HL-60 (cell line): ENCODE measurements at regions not wholly inside any gene's neighbourhood (a gene's known extent, or its start where the extent isn't known, plus 50 kb on each side); places are given as distances from the start of the nearest gene placed in this dataset.

Experiments
- POLR2AphosphoS5 ChIP-seq: IDR thresholded peaks from 2 replicates; pipeline ENCODE4 v1.6.1; 2012; ENCODE audit warnings: low read depth
- TF ChIP-seq, protein P1 (sequence below): IDR thresholded peaks from one replicate; pipeline ENCODE4 v1.5.1; 2011; ENCODE audit warnings: low read length, control low read depth, inconsistent platforms; ENCODE audit not compliant: insufficient read depth

DNA sequence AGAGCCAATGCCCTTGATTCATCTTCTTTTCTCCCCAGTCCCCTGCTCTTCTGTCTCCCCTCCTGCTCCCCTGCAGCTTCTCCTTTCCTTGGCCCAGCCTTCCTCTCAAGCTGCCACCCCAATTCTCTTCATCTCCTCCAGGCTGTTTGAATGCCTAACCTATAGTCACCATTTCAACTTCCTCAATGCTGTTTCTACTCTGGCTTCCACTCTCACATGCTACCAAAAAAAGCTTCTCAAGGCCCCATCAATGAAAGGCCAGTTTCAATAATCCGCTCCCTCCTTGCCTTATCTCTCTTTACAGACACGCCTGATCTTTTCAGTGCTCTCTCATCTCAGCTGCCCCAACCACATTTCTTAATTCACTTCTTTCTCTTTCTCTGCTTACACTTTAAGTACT is 212.2 kb upstream of the GPR149 start:
- TF ChIP-seq, protein P1, sequence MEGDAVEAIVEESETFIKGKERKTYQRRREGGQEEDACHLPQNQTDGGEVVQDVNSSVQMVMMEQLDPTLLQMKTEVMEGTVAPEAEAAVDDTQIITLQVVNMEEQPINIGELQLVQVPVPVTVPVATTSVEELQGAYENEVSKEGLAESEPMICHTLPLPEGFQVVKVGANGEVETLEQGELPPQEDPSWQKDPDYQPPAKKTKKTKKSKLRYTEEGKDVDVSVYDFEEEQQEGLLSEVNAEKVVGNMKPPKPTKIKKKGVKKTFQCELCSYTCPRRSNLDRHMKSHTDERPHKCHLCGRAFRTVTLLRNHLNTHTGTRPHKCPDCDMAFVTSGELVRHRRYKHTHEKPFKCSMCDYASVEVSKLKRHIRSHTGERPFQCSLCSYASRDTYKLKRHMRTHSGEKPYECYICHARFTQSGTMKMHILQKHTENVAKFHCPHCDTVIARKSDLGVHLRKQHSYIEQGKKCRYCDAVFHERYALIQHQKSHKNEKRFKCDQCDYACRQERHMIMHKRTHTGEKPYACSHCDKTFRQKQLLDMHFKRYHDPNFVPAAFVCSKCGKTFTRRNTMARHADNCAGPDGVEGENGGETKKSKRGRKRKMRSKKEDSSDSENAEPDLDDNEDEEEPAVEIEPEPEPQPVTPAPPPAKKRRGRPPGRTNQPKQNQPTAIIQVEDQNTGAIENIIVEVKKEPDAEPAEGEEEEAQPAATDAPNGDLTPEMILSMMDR, result no peak
- no peak for TF ChIP-seq POLR2AphosphoS5
